CD4-positive, alpha-beta T cell treated with Interleukin-15 for 4 hours (primary cell): ENCODE measurements at regions not wholly inside any gene's neighbourhood (a gene's known extent, or its start where the extent isn't known, plus 50 kb on each side); places are given as distances from the start of the nearest gene placed in this dataset.
"Not testable (repeated sequence)": the region's sequence is repeated elsewhere in the genome, so short reads cannot be mapped to it uniquely, and the experiment has no call there.

Source experiments
- DNase-seq: peaks from one replicate; pipeline ENCODE4 v3.0.0-alpha.2; 2020; ENCODE audit warnings: low spot score

GRCh38 chr20:22070610-22071058 lies 365.2 kb downstream of the PAX1 start:
- no peak for DNase-seq

GRCh38 chr20:22063753-22064152 lies 358.3 kb downstream of the PAX1 start:
- DNase-seq, result no peak

- no peak for DNase-seq
These were observed 357.4 kb downstream of the PAX1 start for GRCh38 chr20:22062874-22063273.

GRCh38 chr20:22060610-22061009 lies 355.1 kb downstream of the PAX1 start:
- DNase-seq, result no peak

- DNase-seq, result no peak
These were observed 353.3 kb downstream of the PAX1 start for GRCh38 chr20:22058746-22059145.

- no peak for DNase-seq
These were observed 350.5 kb downstream of the PAX1 start for GRCh38 chr20:22055981-22056380.

- DNase-seq, result no peak
These were observed 346.7 kb downstream of the PAX1 start for GRCh38 chr20:22052025-22052650.

- not testable (repeated sequence) for DNase-seq
These were observed 340.6 kb downstream of the PAX1 start for GRCh38 chr20:22045956-22046507.

- DNase-seq, result no peak
These were observed 322.0 kb downstream of the PAX1 start for GRCh38 chr20:22027423-22027822.

- DNase-seq, result no peak
These were observed 314.7 kb downstream of the PAX1 start for GRCh38 chr20:22020201-22020600.

- no peak for DNase-seq
These were observed 303.0 kb downstream of the PAX1 start for GRCh38 chr20:22008456-22008855.

- DNase-seq, result no peak
These were observed 300.8 kb downstream of the PAX1 start for GRCh38 chr20:22006306-22006705.

GRCh38 chr20:22005535-22005934 lies 300.1 kb downstream of the PAX1 start:
- no peak for DNase-seq

GRCh38 chr20:22004946-22005345 lies 299.5 kb downstream of the PAX1 start:
- DNase-seq, result no peak

- no peak for DNase-seq
These were observed 298.2 kb downstream of the PAX1 start for GRCh38 chr20:22003680-22004079.

GRCh38 chr20:22001886-22002285 lies 296.4 kb downstream of the PAX1 start:
- DNase-seq, result no peak

- DNase-seq, result no peak
These were observed 290.0 kb downstream of the PAX1 start for GRCh38 chr20:21995461-21995860.

GRCh38 chr20:21994203-21994602 lies 288.7 kb downstream of the PAX1 start:
- DNase-seq, result no peak

- DNase-seq, result no peak
These were observed 277.1 kb downstream of the PAX1 start for GRCh38 chr20:21982559-21982958.

GRCh38 chr20:21981597-21982344 lies 276.3 kb downstream of the PAX1 start:
- no peak for DNase-seq

GRCh38 chr20:21981179-21981578 lies 275.7 kb downstream of the PAX1 start:
- no peak for DNase-seq

- DNase-seq, result no peak
These were observed 266.0 kb downstream of the PAX1 start for GRCh38 chr20:21971436-21971835.

GRCh38 chr20:21968486-21968885 lies 263.0 kb downstream of the PAX1 start:
- no peak for DNase-seq
